ENCODE measurements at regions not wholly inside any gene's neighbourhood (a gene's known extent, or its start where the extent isn't known, plus 50 kb on each side); places are given as distances from the start of the nearest gene placed in this dataset.

- DNase-seq (ENCODE audit: low read depth in 2 of 2), result no peak
- no peak for TF ChIP-seq CTCF (IDR thresholded peaks at IDR 0.05; ENCODE audit: low read depth, low read length)
- H3K4me3 ChIP-seq (replicated peaks in 1 of 2; ENCODE audit: low read depth in 2 of 2, low read length in 2 of 2), result no peak overlapping the region
Measured at GRCh38 chr4:115418635-115419396, 305.4 kb upstream of the NDST4 start.

GRCh38 chr4:115396034-115396433 lies 282.6 kb upstream of the NDST4 start:
- H3K4me3 ChIP-seq (replicated peaks in 1 of 2; ENCODE audit: low read depth in 2 of 2, low read length in 2 of 2), result no peak overlapping the region
- no peak for DNase-seq (ENCODE audit: low read depth in 2 of 2)
- no peak for TF ChIP-seq CTCF (IDR thresholded peaks at IDR 0.05; ENCODE audit: low read depth, low read length)

- no peak for TF ChIP-seq CTCF (IDR thresholded peaks at IDR 0.05; ENCODE audit: low read depth, low read length)
- no peak for DNase-seq (ENCODE audit: low read depth in 2 of 2)
- H3K4me3 ChIP-seq (replicated peaks in 1 of 2; ENCODE audit: low read depth in 2 of 2, low read length in 2 of 2), result no peak overlapping the region
Measured at GRCh38 chr4:115376866-115377265, 263.4 kb upstream of the NDST4 start.

- TF ChIP-seq CTCF (IDR thresholded peaks at IDR 0.05; ENCODE audit: low read depth, low read length), result no peak
Measured at GRCh38 chr4:115374621-115375020, 261.2 kb upstream of the NDST4 start.

GRCh38 chr4:115370490-115370889 lies 257.1 kb upstream of the NDST4 start:
- no peak for TF ChIP-seq CTCF (IDR thresholded peaks at IDR 0.05; ENCODE audit: low read depth, low read length)
- no peak for DNase-seq (ENCODE audit: low read depth in 2 of 2)
- H3K4me3 ChIP-seq (replicated peaks in 1 of 2; ENCODE audit: low read depth in 2 of 2, low read length in 2 of 2), result no peak overlapping the region

More at GRCh38 chr4:115374621-115375020, 261.2 kb upstream of the NDST4 start:
- no peak overlapping the region for H3K4me3 ChIP-seq (replicated peaks in 1 of 2; ENCODE audit: low read depth in 2 of 2, low read length in 2 of 2)
- DNase-seq (ENCODE audit: low read depth in 2 of 2), result no peak

- DNase-seq (ENCODE audit: low read depth in 2 of 2), result no peak
- H3K4me3 ChIP-seq (replicated peaks in 1 of 2; ENCODE audit: low read depth in 2 of 2, low read length in 2 of 2), result no peak overlapping the region
- no peak for TF ChIP-seq CTCF (IDR thresholded peaks at IDR 0.05; ENCODE audit: low read depth, low read length)
Measured at GRCh38 chr4:115370012-115370411, 256.6 kb upstream of the NDST4 start.

- H3K4me3 ChIP-seq (replicated peaks in 1 of 2; ENCODE audit: low read depth in 2 of 2, low read length in 2 of 2), result no peak overlapping the region
- DNase-seq (ENCODE audit: low read depth in 2 of 2), result no peak
- TF ChIP-seq CTCF (IDR thresholded peaks at IDR 0.05; ENCODE audit: low read depth, low read length), result no peak
Measured at GRCh38 chr4:115366390-115366789, 253.0 kb upstream of the NDST4 start.
